IMR-90 (cell line): ENCODE measurements at regions not wholly inside any gene's neighbourhood (a gene's known extent, or its start where the extent isn't known, plus 50 kb on each side); places are given as distances from the start of the nearest gene placed in this dataset.

Source experiments
- ATAC-seq: fragments of 200-7000 bp; cut with Tn5 transposase; 2 replicates; pipeline ENCODE4 v1.9.1; 2020; ENCODE audit warnings: low read depth, mild to moderate bottlenecking, moderate library complexity
- BruUV-seq: library from RNA; stranded (reverse); fragments of 400-500 nt; replicated peaks from 2 replicates; lab custom pipeline; 2021; lab: Mats Ljungman, UMichigan
- CTCF ChIA-PET: fragments of 300-600 bp; formaldehyde crosslinking; extraction: SDS; loops from one replicate; lab custom pipeline; 2021; ENCODE audit warnings: antibody characterized with exemption; lab: Yijun Ruan, JAX
- POLR2A ChIA-PET: fragments of 300-600 bp; sonication (Branson Sonifier 250); formaldehyde crosslinking; loops from one replicate; lab custom pipeline; 2022; ENCODE audit warnings: antibody characterized with exemption; ENCODE audit not compliant: unreplicated experiment; lab: Charles Lee
- DNase-seq: peaks from one replicate; pipeline ENCODE4 v3.0.0; 2013
- H2AFZ ChIP-seq: replicated peaks from 2 replicates; pipeline ENCODE3; 2013; ENCODE audit warnings: low read length, mild to moderate bottlenecking; ENCODE audit not compliant: poor library complexity
- H2AK5ac ChIP-seq: 2 replicates; pipeline ENCODE4 v1.6.1; 2013; ENCODE audit warnings: low read depth, low read length, inconsistent platforms
- H2AK9ac ChIP-seq: replicated peaks from 2 replicates; pipeline ENCODE3; 2013; ENCODE audit warnings: mild to moderate bottlenecking, low read depth, low read length, moderate library complexity; ENCODE audit not compliant: poor library complexity
- H2BK120ac ChIP-seq: 2 replicates; pipeline ENCODE4 v1.6.1; 2013; ENCODE audit warnings: low read depth, low read length, inconsistent platforms
- H2BK15ac ChIP-seq: 3 replicates; pipeline ENCODE4 v1.6.1; 2013; ENCODE audit warnings: low read depth, low read length, inconsistent platforms
- H2BK20ac ChIP-seq: 2 replicates; pipeline ENCODE4 v1.6.1; 2013; ENCODE audit warnings: low read depth, mild to moderate bottlenecking, inconsistent platforms, low read length, moderate library complexity
- H2BK5ac ChIP-seq: 2 replicates; pipeline ENCODE4 v1.6.1; 2013; ENCODE audit warnings: mild to moderate bottlenecking, low read depth, low read length, inconsistent platforms; ENCODE audit not compliant: poor library complexity, severe bottlenecking
- H3K14ac ChIP-seq: replicated peaks from 2 replicates; pipeline ENCODE4 v1.6.1; 2013; ENCODE audit warnings: low read depth, low read length, inconsistent platforms
- H3K18ac ChIP-seq: 2 replicates; pipeline ENCODE4 v1.6.1; 2013; ENCODE audit warnings: low read depth, low read length, control low read depth
- H3K23ac ChIP-seq: 2 replicates; pipeline ENCODE4 v1.6.1; 2013; ENCODE audit warnings: low read depth, low read length, inconsistent platforms
- H3K27ac ChIP-seq: 2 replicates; pipeline ENCODE4 v1.5.1; 2013; ENCODE audit warnings: mild to moderate bottlenecking, control low read depth, low read length; ENCODE audit not compliant: insufficient read depth
- H3K27me3 ChIP-seq: 2 replicates; pipeline ENCODE4 v1.6.1; 2013; ENCODE audit warnings: low read length; ENCODE audit not compliant: control insufficient read depth, insufficient read depth
- H3K36me3 ChIP-seq: 2 replicates; pipeline ENCODE4 v1.6.1; 2013; ENCODE audit warnings: low read length, mixed read lengths; ENCODE audit not compliant: control insufficient read depth, insufficient read depth
- H3K4ac ChIP-seq: 2 replicates; pipeline ENCODE4 v1.6.1; 2013; ENCODE audit warnings: low read depth, low read length, inconsistent platforms
- H3K4me1 ChIP-seq: 2 replicates; pipeline ENCODE4 v1.6.1; 2013; ENCODE audit warnings: low read length, mixed read lengths; ENCODE audit not compliant: control insufficient read depth, insufficient read depth
- H3K4me2 ChIP-seq: 2 replicates; pipeline ENCODE4 v1.6.1; 2013; ENCODE audit warnings: low read depth, mild to moderate bottlenecking, control low read depth, low read length, moderate library complexity
- H3K4me3 ChIP-seq: 2 replicates; pipeline ENCODE4 v1.5.1; 2013; ENCODE audit warnings: low read depth, mild to moderate bottlenecking, control low read depth, low read length, moderate library complexity; ENCODE audit not compliant: insufficient read depth
- H3K56ac ChIP-seq: 2 replicates; pipeline ENCODE4 v1.6.1; 2013; ENCODE audit warnings: low read length, inconsistent platforms; ENCODE audit not compliant: insufficient read depth; ENCODE audit errors: extremely low read depth
- H3K79me1 ChIP-seq, 2 experiments: 2 replicates each; pipeline ENCODE4 v1.6.1; 2013; ENCODE audit warnings: low read length in 2 of 2, inconsistent platforms in 1 of 2, low read depth in 1 of 2
- H3K9ac ChIP-seq: 2 replicates; pipeline ENCODE4 v1.6.1; 2013; ENCODE audit warnings: low read depth, low read length, control low read depth
- H3K9me1 ChIP-seq: 2 replicates; pipeline ENCODE4 v1.6.1; 2013; ENCODE audit warnings: low read length, inconsistent platforms; ENCODE audit not compliant: insufficient read depth
- H3K9me3 ChIP-seq: 2 replicates; pipeline ENCODE4 v1.6.1; 2013; ENCODE audit warnings: low read length; ENCODE audit not compliant: control insufficient read depth, insufficient read depth
- H4K20me1 ChIP-seq: 2 replicates; pipeline ENCODE4 v1.6.1; 2013; ENCODE audit warnings: low read length, inconsistent platforms; ENCODE audit not compliant: insufficient read depth
- H4K5ac ChIP-seq: 2 replicates; pipeline ENCODE4 v1.6.1; 2013; ENCODE audit warnings: mild to moderate bottlenecking, low read depth, low read length, control low read depth
- H4K8ac ChIP-seq, 2 experiments: 2 replicates each; pipeline ENCODE4 v1.6.1; 2013; ENCODE audit warnings: low read depth in 2 of 2, low read length in 2 of 2, control low read depth in 1 of 2, inconsistent platforms in 1 of 2
- H4K91ac ChIP-seq: 2 replicates; pipeline ENCODE4 v1.6.1; 2013; ENCODE audit warnings: low read depth, low read length, inconsistent platforms; ENCODE audit not compliant: insufficient read depth
- BHLHE40 ChIP-seq: fragments of 150-350 bp; IDR thresholded peaks from 2 replicates; pipeline ENCODE4 v1.6.1; 2016; ENCODE audit warnings: mild to moderate bottlenecking, low read depth, low read length
- CEBPB ChIP-seq: IDR thresholded peaks from 2 replicates; pipeline ENCODE4 v1.6.1; 2012; ENCODE audit warnings: low read depth, low read length, improper control_type of control experiment
- CHD1 ChIP-seq: IDR thresholded peaks from 2 replicates; pipeline ENCODE4 v1.6.1; 2012; ENCODE audit warnings: low read depth, low read length, improper control_type of control experiment
- ELK1 ChIP-seq: fragments of 150-350 bp; IDR thresholded peaks from 2 replicates; pipeline ENCODE4 v1.6.1; 2016; ENCODE audit warnings: low read depth, mild to moderate bottlenecking, low read length, moderate library complexity, borderline replicate concordance
- FOS ChIP-seq: fragments of 150-350 bp; IDR thresholded peaks from 2 replicates; pipeline ENCODE4 v1.6.1; 2016; ENCODE audit warnings: low read depth, low read length
- MAFK ChIP-seq: IDR thresholded peaks from 2 replicates; pipeline ENCODE4 v1.6.1; 2012; ENCODE audit warnings: low read depth, low read length, improper control_type of control experiment
- MAZ ChIP-seq: IDR thresholded peaks from 2 replicates; pipeline ENCODE4 v1.6.1; 2012; ENCODE audit warnings: low read depth, mild to moderate bottlenecking, low read length, improper control_type of control experiment, moderate library complexity, borderline replicate concordance
- POLR2A ChIP-seq: IDR thresholded peaks from 2 replicates; pipeline ENCODE4 v1.6.1; 2012; ENCODE audit warnings: mild to moderate bottlenecking, low read depth, low read length
- RAD21 ChIP-seq: IDR thresholded peaks from 2 replicates; pipeline ENCODE4 v1.6.1; 2012; ENCODE audit warnings: low read length, improper control_type of control experiment
- RCOR1 ChIP-seq: IDR thresholded peaks from 2 replicates; pipeline ENCODE4 v1.6.1; 2012; ENCODE audit warnings: mild to moderate bottlenecking, low read length, improper control_type of control experiment; ENCODE audit not compliant: insufficient replicate concordance
- RFX5 ChIP-seq: IDR thresholded peaks from 2 replicates; pipeline ENCODE4 v1.8.0; 2012; ENCODE audit warnings: low read depth, mild to moderate bottlenecking, low read length, moderate library complexity
- SMC3 ChIP-seq: fragments of 150-350 bp; IDR thresholded peaks from 2 replicates; pipeline ENCODE4 v1.6.1; 2016; ENCODE audit warnings: low read depth, mild to moderate bottlenecking, antibody characterized with exemption, low read length, moderate library complexity
- WGBS, 2 experiments: methylation state at CpG; one replicate each; pipeline versions ENCODE4 v1.1.5 to v1.1.7; 2013; ENCODE audit warnings: missing lambda C conversion rate in 2 of 2; ENCODE audit not compliant: insufficient read length in 1 of 2; ENCODE audit errors: extremely low coverage in 2 of 2; 5-methylcytosine and 5-hydroxymethylcytosine counted together
- dilution Hi-C: fragments of 300-500 bp; cut with HindIII; formaldehyde crosslinking; loops from one replicate; pipeline ENCODE4 v1.14.3; 2018; ENCODE audit warnings: low sequenced_read_pairs; ENCODE audit not compliant: unreplicated experiment
- in situ Hi-C: fragments of 300-500 bp; cut with MboI; formaldehyde crosslinking; loops from 3 replicates; pipeline ENCODE4 v1.14.3; 2019; ENCODE audit warnings: low sequenced_read_pairs, inconsistent platforms, mixed read lengths
- intact Hi-C: fragments of 100-400 bp; cut with micrococcal nuclease; formaldehyde crosslinking; loops from 2 replicates; pipeline ENCODE4 v1.10.0; 2022
- TF ChIP-seq, protein P1 (sequence below): fragments of 150-350 bp; IDR thresholded peaks from 2 replicates; pipeline ENCODE4 v1.6.1; 2017; ENCODE audit warnings: mild to moderate bottlenecking, antibody characterized with exemption, low read length, low read depth
- TF ChIP-seq, protein P2 (sequence below): conservative IDR thresholded peaks from 2 replicates; pipeline ENCODE4 v1.5.1; 2012; ENCODE audit warnings: mild to moderate bottlenecking, low read depth, low read length, improper control_type of control experiment

DNA sequence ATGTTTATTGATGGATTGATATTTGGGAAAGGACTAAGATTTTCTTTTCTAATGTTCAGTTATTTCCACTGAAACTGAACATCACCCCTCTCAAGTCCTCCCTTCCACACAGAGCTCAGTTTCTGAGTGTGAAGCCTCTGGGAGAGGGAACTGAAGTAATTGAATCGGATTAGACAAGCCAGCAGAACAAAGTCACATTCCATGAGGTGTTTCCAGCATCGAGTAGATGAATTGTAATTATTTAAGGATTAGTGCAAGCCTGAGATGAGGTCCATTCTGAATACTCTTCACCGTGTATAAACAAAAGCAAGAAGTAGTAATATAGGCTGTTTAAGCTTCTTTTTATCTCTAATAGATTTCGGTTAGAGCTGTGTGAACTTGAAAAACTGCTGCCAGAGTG is 2060.5 kb downstream of the MAT2B start:
- Histone ChIP-seq H2BK15ac (no peak overlapping the region), H4K8ac (no peak overlapping the region), H3K27me3 (no peaks in the 10 kb centered on the region), H3K27ac (no peak overlapping the region), H2BK5ac (no peak overlapping the region), H3K79me1 (no peaks in the 10 kb centered on the region), H4K5ac (no peak overlapping the region), H3K4ac (no peak overlapping the region), H3K4me2 (no peak overlapping the region), H4K91ac (no peak overlapping the region), H3K56ac (no peak overlapping the region), H3K9me1 (no peaks in the 10 kb centered on the region), H3K18ac (no peak overlapping the region), H3K9me3 (no peaks in the 10 kb centered on the region), H3K36me3 (no peaks in the 10 kb centered on the region), H2BK20ac (no peak overlapping the region), H2BK120ac (no peak overlapping the region), H3K9ac (no peak overlapping the region), H2AFZ (no peak overlapping the region), H2AK9ac (no peak overlapping the region), H3K23ac (no peak overlapping the region), H3K4me1 (no peaks in the 10 kb centered on the region), H2AK5ac (no peak overlapping the region), H3K14ac (no peak overlapping the region), H3K4me3 (no peak overlapping the region), H4K20me1 (no peaks in the 10 kb centered on the region)
- WGBS, 2 experiments, result no CpG with 5 or more reads among the region's 4 CpGs
- intact Hi-C loops (no loop called here), in situ Hi-C loops (no loop called here), dilution Hi-C loops (no loop called here)
- no TSS peak for BruUV-seq
- no peak for ATAC-seq
- ChIA-PET CTCF (no interaction called here), POLR2A (no interaction called here)
- DNase-seq, result no peak
- TF ChIP-seq RCOR1, result no peak
- TF ChIP-seq, protein P1, sequence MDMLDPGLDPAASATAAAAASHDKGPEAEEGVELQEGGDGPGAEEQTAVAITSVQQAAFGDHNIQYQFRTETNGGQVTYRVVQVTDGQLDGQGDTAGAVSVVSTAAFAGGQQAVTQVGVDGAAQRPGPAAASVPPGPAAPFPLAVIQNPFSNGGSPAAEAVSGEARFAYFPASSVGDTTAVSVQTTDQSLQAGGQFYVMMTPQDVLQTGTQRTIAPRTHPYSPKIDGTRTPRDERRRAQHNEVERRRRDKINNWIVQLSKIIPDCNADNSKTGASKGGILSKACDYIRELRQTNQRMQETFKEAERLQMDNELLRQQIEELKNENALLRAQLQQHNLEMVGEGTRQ, result no peak
- TF ChIP-seq, protein P2, sequence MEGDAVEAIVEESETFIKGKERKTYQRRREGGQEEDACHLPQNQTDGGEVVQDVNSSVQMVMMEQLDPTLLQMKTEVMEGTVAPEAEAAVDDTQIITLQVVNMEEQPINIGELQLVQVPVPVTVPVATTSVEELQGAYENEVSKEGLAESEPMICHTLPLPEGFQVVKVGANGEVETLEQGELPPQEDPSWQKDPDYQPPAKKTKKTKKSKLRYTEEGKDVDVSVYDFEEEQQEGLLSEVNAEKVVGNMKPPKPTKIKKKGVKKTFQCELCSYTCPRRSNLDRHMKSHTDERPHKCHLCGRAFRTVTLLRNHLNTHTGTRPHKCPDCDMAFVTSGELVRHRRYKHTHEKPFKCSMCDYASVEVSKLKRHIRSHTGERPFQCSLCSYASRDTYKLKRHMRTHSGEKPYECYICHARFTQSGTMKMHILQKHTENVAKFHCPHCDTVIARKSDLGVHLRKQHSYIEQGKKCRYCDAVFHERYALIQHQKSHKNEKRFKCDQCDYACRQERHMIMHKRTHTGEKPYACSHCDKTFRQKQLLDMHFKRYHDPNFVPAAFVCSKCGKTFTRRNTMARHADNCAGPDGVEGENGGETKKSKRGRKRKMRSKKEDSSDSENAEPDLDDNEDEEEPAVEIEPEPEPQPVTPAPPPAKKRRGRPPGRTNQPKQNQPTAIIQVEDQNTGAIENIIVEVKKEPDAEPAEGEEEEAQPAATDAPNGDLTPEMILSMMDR, result no peak
- no peak for TF ChIP-seq RFX5
- TF ChIP-seq POLR2A, result no peak
- TF ChIP-seq RAD21, result no peak
- no peak for TF ChIP-seq BHLHE40
- TF ChIP-seq MAFK, result no peak
- no peak for TF ChIP-seq FOS
- TF ChIP-seq MAZ, result no peak
- no peak for TF ChIP-seq SMC3
- no peak for TF ChIP-seq ELK1
- TF ChIP-seq CEBPB, result no peak
- TF ChIP-seq CHD1, result no peak
